ENCODE measurements at regions not wholly inside any gene's neighbourhood (a gene's known extent, or its start where the extent isn't known, plus 50 kb on each side); places are given as distances from the start of the nearest gene placed in this dataset.

- DNase-seq: no peak
Measured at GRCh38 chr13:31853643-31854326, 114.5 kb downstream of the RXFP2 start.

- no peak for DNase-seq
Measured at GRCh38 chr13:31859571-31859970, 120.2 kb downstream of the RXFP2 start.

GRCh38 chr13:31860002-31860401 lies 120.7 kb downstream of the RXFP2 start:
- no peak for DNase-seq

- DNase-seq: no peak
Measured at GRCh38 chr13:31862828-31863227, 123.5 kb downstream of the RXFP2 start.

GRCh38 chr13:31864307-31864706 lies 125.0 kb downstream of the RXFP2 start:
- no peak for DNase-seq

GRCh38 chr13:31866099-31866498 lies 126.8 kb downstream of the RXFP2 start:
- no peak for DNase-seq

- DNase-seq: no peak
Measured at GRCh38 chr13:31867709-31868108, 128.4 kb downstream of the RXFP2 start.

- no peak for DNase-seq
Measured at GRCh38 chr13:31869582-31869981, 130.3 kb downstream of the RXFP2 start.

GRCh38 chr13:31870511-31870910 lies 131.2 kb downstream of the RXFP2 start:
- no peak for DNase-seq

GRCh38 chr13:31873145-31873544 lies 133.8 kb downstream of the RXFP2 start:
- no peak for DNase-seq

GRCh38 chr13:31875134-31875533 lies 135.8 kb downstream of the RXFP2 start:
- DNase-seq: no peak

GRCh38 chr13:31878052-31878451 lies 138.7 kb downstream of the RXFP2 start:
- no peak for DNase-seq

GRCh38 chr13:31878495-31878894 lies 139.2 kb downstream of the RXFP2 start:
- no peak for DNase-seq

- no peak for DNase-seq
Measured at GRCh38 chr13:31878955-31879354, 139.6 kb downstream of the RXFP2 start.

- no peak for DNase-seq
Measured at GRCh38 chr13:31880851-31881494, 141.6 kb downstream of the RXFP2 start.

- no peak for DNase-seq
Measured at GRCh38 chr13:31881495-31881882, 142.2 kb downstream of the RXFP2 start.

GRCh38 chr13:31882794-31883193 lies 143.5 kb downstream of the RXFP2 start:
- no peak for DNase-seq

GRCh38 chr13:31884556-31884955 lies 145.2 kb downstream of the RXFP2 start:
- no peak for DNase-seq

GRCh38 chr13:31885994-31886393 lies 145.6 kb upstream of the FRY start:
- DNase-seq: no peak

- DNase-seq: no peak
Measured at GRCh38 chr13:31887286-31887685, 144.3 kb upstream of the FRY start.

GRCh38 chr13:31890946-31891345 lies 140.6 kb upstream of the FRY start:
- no peak for DNase-seq

- no peak for DNase-seq
Measured at GRCh38 chr13:31891472-31891871, 140.1 kb upstream of the FRY start.

- DNase-seq: no peak
Measured at GRCh38 chr13:31894931-31895330, 136.6 kb upstream of the FRY start.

- DNase-seq: no peak
Measured at GRCh38 chr13:31895691-31896090, 135.9 kb upstream of the FRY start.

GRCh38 chr13:31896427-31896826 lies 135.1 kb upstream of the FRY start:
- no peak for DNase-seq

All from CD4-positive, alpha-beta T cell treated with Interleukin-4 for 1 hour (primary cell).